Body of pancreas (tissue), 4 donors: ENCODE measurements at regions not wholly inside any gene's neighbourhood (a gene's known extent, or its start where the extent isn't known, plus 50 kb on each side); places are given as distances from the start of the nearest gene placed in this dataset.

Experiments
- ATAC-seq: fragments of 150-250 bp; one replicate; pipeline ENCODE4 v1.9.1; 2016
- DNase-seq, 4 donors: peaks; one replicate each; pipeline ENCODE4 v3.0.0-alpha.2; 2019
- H3K27ac ChIP-seq, 4 donors: fragments of 200-600 bp; sonication (generic); 1 replicate in 3 of 4; 2 replicates in 1 of 4; pipeline versions ENCODE4 v1.5.1 to v1.6.1; 2016 to 2019; ENCODE audit warnings: mild to moderate bottlenecking in 1 of 4, mixed read lengths in 1 of 4, moderate library complexity in 1 of 4
- H3K27me3 ChIP-seq, 2 donors: fragments of 200-600 bp; sonication (generic); one replicate each; pipeline ENCODE4 v1.6.0; 2016; ENCODE audit warnings: mild to moderate bottlenecking in 1 of 2
- H3K36me3 ChIP-seq, 2 donors: fragments of 200-600 bp; sonication (generic); replicated peaks in 1 of 2; 2 replicates each; pipeline ENCODE4 v1.5.1; 2016; ENCODE audit warnings: low read depth in 2 of 2; ENCODE audit not compliant: insufficient read depth in 1 of 2
- H3K4me1 ChIP-seq: fragments of 200-600 bp; sonication (generic); one replicate; pipeline ENCODE4 v1.6.0; 2016
- H3K4me3 ChIP-seq, 2 donors: fragments of 200-600 bp; sonication (generic); 1 replicate in 1 of 2; 2 replicates in 1 of 2; pipeline ENCODE4 v1.5.1; 2016 to 2019
- H3K9me3 ChIP-seq, 3 donors: fragments of 200-600 bp; sonication (generic); 1 replicate in 2 of 3; 2 replicates in 1 of 3; pipeline ENCODE4 v1.5.1; 2016
- CTCF ChIP-seq, 7 experiments: fragments of 450-650 bp in 4 of 7; fragments of 200-600 bp in 3 of 7; sonication (generic) in 3 of 7; IDR thresholded peaks; one replicate each; pipeline ENCODE4 v1.5.1; 2016 to 2019; ENCODE audit warnings: antibody characterized with exemption in 7 of 7
- POLR2A ChIP-seq, 3 donors: fragments of 450-650 bp; IDR thresholded peaks; one replicate each; pipeline ENCODE4 v1.6.1; 2016; ENCODE audit warnings: antibody characterized with exemption in 3 of 3, mild to moderate bottlenecking in 2 of 3
- WGBS, 2 donors: methylation state at CpG; one replicate each; pipeline ENCODE4 v1.1.5; 2017; 5-methylcytosine and 5-hydroxymethylcytosine counted together
- intact Hi-C: fragments of 100-400 bp; cut with DNase I; formaldehyde crosslinking; loops from one replicate; pipeline ENCODE4 v1.15.1; 2023

DNA sequence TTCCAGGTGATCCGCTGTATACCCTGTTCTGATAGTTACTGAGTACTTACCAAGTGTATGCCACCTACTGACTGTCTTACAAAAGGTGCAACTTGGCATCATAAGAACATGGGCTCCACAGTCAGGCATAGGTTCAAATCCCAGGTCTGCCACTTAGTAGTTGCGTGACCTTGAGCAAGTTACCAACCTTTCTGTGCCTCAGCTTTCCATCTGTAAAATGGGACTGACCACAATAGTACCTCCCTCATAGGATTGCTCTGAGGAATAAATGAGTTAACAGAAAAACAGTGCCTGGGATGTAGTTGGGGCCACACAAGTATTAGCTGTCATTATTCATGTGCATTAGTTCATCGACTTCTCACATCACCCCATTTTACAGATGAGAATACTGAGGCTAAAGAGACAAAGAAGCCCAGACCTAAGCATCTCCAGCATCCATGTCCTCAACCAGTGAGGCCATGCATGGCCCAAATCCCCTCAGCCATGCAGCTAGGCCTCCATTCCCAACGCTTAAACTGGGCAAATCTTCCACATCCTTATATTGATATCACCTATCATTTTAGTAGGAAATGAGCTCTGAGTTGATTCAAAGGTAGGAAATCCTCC lies 51.3 kb upstream of the UBE2L5 start:
- ATAC-seq: no peak
- Histone ChIP-seq H3K4me1 (peaks cover 8% of the 10 kb centered on the region), H3K9me3 (no peaks in the 10 kb centered on the region), H3K36me3 (no peaks in the 10 kb centered on the region), H3K27me3 (no peaks in the 10 kb centered on the region), H3K27ac (peak overlapping the region; percentile 40 to 71 (median 66)), H3K4me3 (no peak overlapping the region)
- intact Hi-C loops: no loop called here
- 88 to 93% methylated on average over 3 to 4 of the region's 4 CpGs for WGBS, 2 donors
- TF ChIP-seq CTCF (IDR thresholded peaks at IDR 0.05) (no peak), POLR2A (IDR thresholded peaks at IDR 0.05) (no peak)
- no peak for DNase-seq

DNA sequence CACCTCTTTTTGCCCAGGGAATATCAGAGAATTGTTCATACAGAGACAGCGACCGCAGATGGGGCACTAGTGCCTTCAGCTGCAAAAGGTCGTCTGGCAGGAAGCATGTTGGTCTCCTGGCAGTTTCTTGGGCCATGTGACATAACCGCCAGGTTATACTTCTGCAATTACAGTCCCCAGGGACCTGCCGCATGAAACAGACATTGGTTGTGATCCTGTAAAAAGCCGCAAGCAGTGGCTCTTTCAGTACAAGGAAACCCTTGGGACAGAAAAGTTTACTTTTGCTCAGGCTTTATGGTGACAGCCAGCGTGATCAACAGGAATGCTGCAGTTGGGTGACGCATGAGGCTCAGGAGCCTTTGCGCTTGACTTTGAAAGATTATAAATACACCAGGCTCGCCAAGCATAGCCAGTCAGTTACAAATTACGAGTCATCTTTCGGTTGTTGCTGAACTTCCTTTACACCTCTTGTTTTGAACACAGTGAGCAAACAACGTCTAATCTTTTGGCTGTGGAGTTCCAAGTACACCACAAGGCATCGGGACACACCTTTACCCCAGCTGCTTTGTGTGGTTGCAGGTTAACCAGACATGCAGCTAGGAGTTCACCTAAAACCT lies 50.5 kb upstream of the UBE2L5 start:
- intact Hi-C loops: no loop called here
- ATAC-seq (peak; percentile 87), DNase-seq (peak; percentile 46 to 61 (median 51))
- Histone ChIP-seq H3K4me3 (no peak overlapping the region), H3K9me3 (no peaks in the 10 kb centered on the region), H3K27ac (peak overlapping the region; percentile 40 to 71 (median 66)), H3K4me1 (peaks cover 8% of the 10 kb centered on the region), H3K27me3 (no peaks in the 10 kb centered on the region), H3K36me3 (no peaks in the 10 kb centered on the region)
- 16 to 18% methylated on average over 14 of the region's 14 CpGs for WGBS, 2 donors
- TF ChIP-seq POLR2A (IDR thresholded peaks at IDR 0.05) (peak in 1 of 3 donors; percentile 33), CTCF (IDR thresholded peaks at IDR 0.05) (no peak)
